A673 (cell line): ENCODE measurements at regions not wholly inside any gene's neighbourhood (a gene's known extent, or its start where the extent isn't known, plus 50 kb on each side); places are given as distances from the start of the nearest gene placed in this dataset.

ENCODE experiments used
- BruUV-seq: library from RNA; stranded (reverse); fragments of 400-500 nt; replicated peaks from 2 replicates; lab custom pipeline; 2021; lab: Mats Ljungman, UMichigan
- CTCF ChIA-PET: fragments of 300-600 bp; sonication (Branson Sonifier 250); formaldehyde crosslinking; loops from one replicate; lab custom pipeline; 2022; ENCODE audit warnings: antibody characterized with exemption; lab: Charles Lee
- POLR2A ChIA-PET: fragments of 300-600 bp; sonication (Branson Sonifier 250); formaldehyde crosslinking; loops from one replicate; lab custom pipeline; 2022; ENCODE audit warnings: antibody characterized with exemption; ENCODE audit not compliant: low non-redundant PET; lab: Charles Lee
- DNase-seq: peaks from one replicate; pipeline ENCODE4 v3.0.0-alpha.2; 2015; ENCODE audit warnings: low spot score
- H3K27ac ChIP-seq: fragments of 200-600 bp; sonication (generic); 2 replicates; pipeline ENCODE4 v1.5.1; 2016; ENCODE audit warnings: mixed run types, low read depth, mild to moderate bottlenecking, mixed read lengths, antibody characterized with exemption, low read length; ENCODE audit not compliant: poor library complexity, severe bottlenecking
- H3K27me3 ChIP-seq: fragments of 200-600 bp; sonication (generic); replicated peaks from 2 replicates; pipeline ENCODE4 v1.6.1; 2017; ENCODE audit warnings: mixed run types, low read depth, mild to moderate bottlenecking, mixed read lengths, antibody characterized with exemption, low read length; ENCODE audit not compliant: insufficient read depth, poor library complexity
- H3K36me3 ChIP-seq: fragments of 200-600 bp; sonication (generic); 2 replicates; pipeline ENCODE4 v1.6.1; 2016; ENCODE audit warnings: mixed run types, mild to moderate bottlenecking, mixed read lengths, antibody characterized with exemption, low read length; ENCODE audit not compliant: insufficient read depth, poor library complexity, severe bottlenecking
- H3K4me1 ChIP-seq: fragments of 200-600 bp; sonication (generic); 2 replicates; pipeline ENCODE4 v1.6.1; 2017; ENCODE audit warnings: mixed run types, mild to moderate bottlenecking, mixed read lengths, antibody characterized with exemption, low read length; ENCODE audit not compliant: insufficient read depth, poor library complexity, severe bottlenecking
- H3K4me3 ChIP-seq: fragments of 200-600 bp; sonication (generic); 2 replicates; pipeline ENCODE4 v1.5.1; 2016; ENCODE audit warnings: low read depth, mixed run types, mild to moderate bottlenecking, mixed read lengths, low read length; ENCODE audit not compliant: poor library complexity, severe bottlenecking
- H3K9me3 ChIP-seq: fragments of 200-600 bp; sonication (generic); 2 replicates; pipeline ENCODE4 v1.6.1; 2016; ENCODE audit warnings: mixed run types, low read depth, mild to moderate bottlenecking, mixed read lengths, antibody characterized with exemption, low read length; ENCODE audit not compliant: poor library complexity, severe bottlenecking
- CTCF ChIP-seq: fragments of 300-800, 200-600 bp; sonication (generic); conservative IDR thresholded peaks from 2 replicates; pipeline ENCODE4 v1.5.1; 2017; ENCODE audit warnings: low read depth, mild to moderate bottlenecking, antibody characterized with exemption, low read length, moderate library complexity, mixed read lengths
- EZH2 ChIP-seq: fragments of 200-600 bp; sonication (generic); IDR thresholded peaks from 2 replicates; pipeline ENCODE4 v1.6.1; 2017; ENCODE audit warnings: borderline replicate concordance, low read depth, mild to moderate bottlenecking, mixed read lengths, antibody characterized with exemption, low read length; ENCODE audit not compliant: poor library complexity, severe bottlenecking
- intact Hi-C: fragments of 100-400 bp; cut with micrococcal nuclease; formaldehyde crosslinking; loops from one replicate; pipeline ENCODE4 v1.10.0; 2022; ENCODE audit not compliant: unreplicated experiment

- CTCF ChIA-PET: no interaction called here
- H3K4me1 ChIP-seq: no peaks in the 10 kb centered on the region
- no peak for DNase-seq
- no peak for TF ChIP-seq CTCF
- no peak for TF ChIP-seq EZH2
- peaks cover 11% of the 10 kb centered on the region for H3K27me3 ChIP-seq
- intact Hi-C loops: no loop called here
- no peaks in the 10 kb centered on the region for H3K36me3 ChIP-seq
- BruUV-seq: no TSS peak
- H3K9me3 ChIP-seq: no peaks in the 10 kb centered on the region
- no peak overlapping the region for H3K4me3 ChIP-seq
- no peak overlapping the region for H3K27ac ChIP-seq
- POLR2A ChIA-PET: no interaction called here
These were observed 128.0 kb upstream of the MSX2 start for GRCh38 chr5:174596429-174596828.

GRCh38 chr5:174599992-174600391 lies 124.4 kb upstream of the MSX2 start:
- Histone ChIP-seq H3K27me3 (peaks cover 11% of the 10 kb centered on the region), H3K36me3 (no peaks in the 10 kb centered on the region), H3K27ac (no peak overlapping the region), H3K9me3 (no peaks in the 10 kb centered on the region), H3K4me3 (no peak overlapping the region), H3K4me1 (no peaks in the 10 kb centered on the region)
- POLR2A ChIA-PET: no interaction called here
- no peak for DNase-seq
- intact Hi-C loops: no loop called here
- no peak for TF ChIP-seq EZH2
- no peak for TF ChIP-seq CTCF
- BruUV-seq: no TSS peak
- CTCF ChIA-PET: no interaction called here

GRCh38 chr5:174601946-174602345 lies 122.4 kb upstream of the MSX2 start:
- no peaks in the 10 kb centered on the region for H3K9me3 ChIP-seq
- TF ChIP-seq CTCF: no peak
- no peak for TF ChIP-seq EZH2
- no peak for DNase-seq
- ChIA-PET POLR2A (no interaction called here), CTCF (interaction anchor here (0.6 kb wide), 1 partner anchor 277 kb away, joined by 8 read pairs; no protein-coding TSS in a partner anchor)
- intact Hi-C loops: no loop called here
- BruUV-seq: no TSS peak
- no peaks in the 10 kb centered on the region for H3K36me3 ChIP-seq
- no peak overlapping the region for H3K4me3 ChIP-seq
- peaks cover 11% of the 10 kb centered on the region for H3K27me3 ChIP-seq
- no peak overlapping the region for H3K27ac ChIP-seq
- H3K4me1 ChIP-seq: no peaks in the 10 kb centered on the region
